ENCODE measurements at regions not wholly inside any gene's neighbourhood (a gene's known extent, or its start where the extent isn't known, plus 50 kb on each side); places are given as distances from the start of the nearest gene placed in this dataset.

GRCh38 chr3:5564278-5564666 is 376.8 kb downstream of the EDEM1 start:
- TF ChIP-seq, protein P1, sequence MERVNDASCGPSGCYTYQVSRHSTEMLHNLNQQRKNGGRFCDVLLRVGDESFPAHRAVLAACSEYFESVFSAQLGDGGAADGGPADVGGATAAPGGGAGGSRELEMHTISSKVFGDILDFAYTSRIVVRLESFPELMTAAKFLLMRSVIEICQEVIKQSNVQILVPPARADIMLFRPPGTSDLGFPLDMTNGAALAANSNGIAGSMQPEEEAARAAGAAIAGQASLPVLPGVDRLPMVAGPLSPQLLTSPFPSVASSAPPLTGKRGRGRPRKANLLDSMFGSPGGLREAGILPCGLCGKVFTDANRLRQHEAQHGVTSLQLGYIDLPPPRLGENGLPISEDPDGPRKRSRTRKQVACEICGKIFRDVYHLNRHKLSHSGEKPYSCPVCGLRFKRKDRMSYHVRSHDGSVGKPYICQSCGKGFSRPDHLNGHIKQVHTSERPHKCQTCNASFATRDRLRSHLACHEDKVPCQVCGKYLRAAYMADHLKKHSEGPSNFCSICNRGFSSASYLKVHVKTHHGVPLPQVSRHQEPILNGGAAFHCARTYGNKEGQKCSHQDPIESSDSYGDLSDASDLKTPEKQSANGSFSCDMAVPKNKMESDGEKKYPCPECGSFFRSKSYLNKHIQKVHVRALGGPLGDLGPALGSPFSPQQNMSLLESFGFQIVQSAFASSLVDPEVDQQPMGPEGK (CRISPR knock-in tag; IDR thresholded peaks at IDR 0.05; ENCODE audit: borderline replicate concordance) = no peak
- no peak for TF ChIP-seq RARB (CRISPR knock-in tag; IDR thresholded peaks at IDR 0.05)
